ENCODE measurements at regions not wholly inside any gene's neighbourhood (a gene's known extent, or its start where the extent isn't known, plus 50 kb on each side); places are given as distances from the start of the nearest gene placed in this dataset.

DNA sequence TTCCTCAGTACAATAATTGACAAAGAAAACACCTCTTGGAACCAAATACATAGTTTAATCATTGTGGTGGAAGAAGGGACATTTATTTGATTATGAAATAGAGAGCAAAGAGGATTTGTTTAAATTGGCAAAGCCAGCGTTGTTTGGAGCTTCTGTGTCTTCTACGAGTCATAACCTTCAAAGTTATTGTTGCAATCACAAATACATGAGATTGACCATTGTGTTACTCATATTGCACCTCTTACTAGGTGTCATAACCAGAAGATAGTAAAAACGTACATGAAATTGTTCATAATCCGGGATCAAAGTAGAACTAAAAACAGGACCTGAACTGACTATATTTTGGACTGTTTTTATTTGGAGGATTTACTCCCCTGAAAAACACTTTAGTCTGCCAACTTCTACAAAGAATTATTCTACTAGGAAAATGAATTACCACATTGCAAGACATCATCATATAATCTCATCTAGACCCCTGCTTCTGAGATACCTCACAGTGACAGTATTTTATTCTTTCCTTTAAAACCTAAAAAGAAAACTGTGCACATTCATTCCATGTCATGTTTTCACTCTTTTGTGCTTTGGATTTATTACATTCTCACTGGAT is 151.7 kb upstream of the KLF7 start:
- no peak for DNase-seq (ENCODE audit: low read depth)
- H3K4me3 ChIP-seq (ENCODE audit: low read depth, low read length): no peak overlapping the region
- TF ChIP-seq, protein P1, sequence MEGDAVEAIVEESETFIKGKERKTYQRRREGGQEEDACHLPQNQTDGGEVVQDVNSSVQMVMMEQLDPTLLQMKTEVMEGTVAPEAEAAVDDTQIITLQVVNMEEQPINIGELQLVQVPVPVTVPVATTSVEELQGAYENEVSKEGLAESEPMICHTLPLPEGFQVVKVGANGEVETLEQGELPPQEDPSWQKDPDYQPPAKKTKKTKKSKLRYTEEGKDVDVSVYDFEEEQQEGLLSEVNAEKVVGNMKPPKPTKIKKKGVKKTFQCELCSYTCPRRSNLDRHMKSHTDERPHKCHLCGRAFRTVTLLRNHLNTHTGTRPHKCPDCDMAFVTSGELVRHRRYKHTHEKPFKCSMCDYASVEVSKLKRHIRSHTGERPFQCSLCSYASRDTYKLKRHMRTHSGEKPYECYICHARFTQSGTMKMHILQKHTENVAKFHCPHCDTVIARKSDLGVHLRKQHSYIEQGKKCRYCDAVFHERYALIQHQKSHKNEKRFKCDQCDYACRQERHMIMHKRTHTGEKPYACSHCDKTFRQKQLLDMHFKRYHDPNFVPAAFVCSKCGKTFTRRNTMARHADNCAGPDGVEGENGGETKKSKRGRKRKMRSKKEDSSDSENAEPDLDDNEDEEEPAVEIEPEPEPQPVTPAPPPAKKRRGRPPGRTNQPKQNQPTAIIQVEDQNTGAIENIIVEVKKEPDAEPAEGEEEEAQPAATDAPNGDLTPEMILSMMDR (IDR thresholded peaks at IDR 0.05; ENCODE audit: low read depth, low read length, missing control alignments): no peak

DNA sequence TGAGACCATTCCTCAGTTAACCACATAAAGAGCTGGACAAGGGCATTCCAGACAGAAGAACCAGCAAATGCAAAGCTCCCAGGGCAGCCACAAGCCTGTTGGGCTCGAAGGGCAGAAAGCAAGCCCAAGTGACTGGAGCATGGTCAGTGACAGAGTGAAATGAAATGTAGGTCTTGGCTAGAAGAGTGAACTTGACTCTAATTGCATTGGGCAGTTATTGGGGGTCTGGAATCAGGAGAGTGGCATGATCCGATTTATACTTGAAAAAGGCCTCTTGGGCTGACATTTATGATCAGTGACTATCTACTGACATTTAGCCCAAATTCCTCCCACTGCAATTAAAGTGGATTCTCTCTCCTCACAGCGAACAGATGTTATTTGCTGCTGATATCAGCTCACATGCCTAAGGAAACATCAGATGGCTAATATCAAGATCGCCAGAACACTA is 152.5 kb upstream of the KLF7 start:
- H3K4me3 ChIP-seq (ENCODE audit: low read depth, low read length): no peak overlapping the region
- no peak for DNase-seq (ENCODE audit: low read depth)
- TF ChIP-seq, protein P1 (IDR thresholded peaks at IDR 0.05; ENCODE audit: low read depth, low read length, missing control alignments): no peak

DNA sequence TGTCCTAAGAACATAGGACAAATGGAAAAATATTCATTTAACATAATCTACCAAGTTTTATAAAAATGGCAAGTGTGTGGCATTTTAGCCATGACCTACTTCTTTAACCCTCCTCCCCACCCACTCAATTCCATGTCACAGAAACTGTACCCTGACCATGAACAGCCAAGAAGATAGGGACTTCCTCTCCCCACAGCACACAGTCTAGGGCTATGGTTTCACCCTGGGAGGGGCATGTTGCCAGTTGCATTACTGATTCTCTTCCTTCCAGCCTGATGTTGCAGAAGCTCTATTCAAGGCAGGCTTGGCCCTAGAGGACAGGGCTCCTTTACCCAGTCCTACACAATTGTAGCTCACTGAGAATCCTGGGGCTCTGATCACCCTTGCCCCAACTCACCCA is 153.6 kb upstream of the KLF7 start:
- TF ChIP-seq, protein P1 (IDR thresholded peaks at IDR 0.05; ENCODE audit: low read depth, low read length, missing control alignments): no peak
- H3K4me3 ChIP-seq (ENCODE audit: low read depth, low read length): no peak overlapping the region
- DNase-seq (ENCODE audit: low read depth): no peak

DNA sequence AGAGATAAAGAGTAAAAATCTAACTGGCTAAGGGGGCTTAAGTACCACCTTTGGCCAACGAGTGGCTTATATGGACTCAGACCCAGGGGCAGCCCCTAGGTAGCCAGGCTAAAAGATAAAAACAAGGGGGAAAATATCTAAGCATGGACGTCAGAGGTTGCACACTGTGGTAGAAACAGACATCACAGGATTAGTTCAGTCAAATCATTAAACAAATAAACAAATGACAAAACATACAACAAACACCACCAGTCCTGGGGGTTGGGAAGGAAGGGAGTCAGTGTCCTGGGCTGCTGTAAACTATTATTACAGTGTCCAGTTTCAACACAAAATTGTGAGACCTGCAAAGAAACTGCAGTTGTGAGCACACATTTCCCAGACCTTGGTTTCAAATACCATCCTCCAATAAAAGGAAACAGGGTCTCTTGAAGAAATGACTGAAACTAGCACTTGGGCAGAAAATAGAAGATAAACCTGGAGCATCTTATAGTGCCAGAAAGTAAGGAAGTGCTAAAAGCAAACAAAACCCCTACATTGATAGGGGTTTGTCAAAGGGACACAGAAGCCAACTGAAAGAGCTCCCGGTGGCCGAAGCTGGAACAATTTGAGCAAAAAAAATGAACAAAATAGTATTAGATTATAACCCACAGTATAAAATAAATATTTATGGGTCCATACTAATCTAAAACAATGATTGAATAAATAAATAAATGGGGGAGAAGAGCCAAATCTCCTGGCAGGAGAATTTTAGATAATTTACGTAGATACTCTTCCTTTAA is 154.8 kb upstream of the KLF7 start:
- no peak for DNase-seq (ENCODE audit: low read depth)
- TF ChIP-seq, protein P1 (IDR thresholded peaks at IDR 0.05; ENCODE audit: low read depth, low read length, missing control alignments): no peak
- no peak overlapping the region for H3K4me3 ChIP-seq (ENCODE audit: low read depth, low read length)

DNA sequence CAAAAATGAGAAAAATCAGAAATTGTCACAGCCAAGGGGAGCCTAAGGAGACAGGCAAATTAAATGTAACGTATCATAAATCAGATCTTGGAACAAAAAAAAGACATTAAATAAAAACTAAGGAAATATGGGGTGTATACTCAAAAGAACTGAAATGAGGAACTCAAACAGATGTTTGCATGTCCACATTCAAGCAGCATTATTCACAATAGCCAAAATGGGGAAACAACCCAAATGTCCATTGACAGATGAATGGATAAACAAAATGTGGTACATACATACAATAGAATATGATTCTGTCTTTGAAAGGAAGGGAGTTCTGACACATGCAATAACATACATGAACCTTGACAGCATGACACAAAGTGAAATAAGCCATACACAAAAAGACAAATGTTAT is 155.8 kb upstream of the KLF7 start:
- DNase-seq (ENCODE audit: low read depth): no peak
- TF ChIP-seq, protein P1 (IDR thresholded peaks at IDR 0.05; ENCODE audit: low read depth, low read length, missing control alignments): no peak
- no peak overlapping the region for H3K4me3 ChIP-seq (ENCODE audit: low read depth, low read length)

DNA sequence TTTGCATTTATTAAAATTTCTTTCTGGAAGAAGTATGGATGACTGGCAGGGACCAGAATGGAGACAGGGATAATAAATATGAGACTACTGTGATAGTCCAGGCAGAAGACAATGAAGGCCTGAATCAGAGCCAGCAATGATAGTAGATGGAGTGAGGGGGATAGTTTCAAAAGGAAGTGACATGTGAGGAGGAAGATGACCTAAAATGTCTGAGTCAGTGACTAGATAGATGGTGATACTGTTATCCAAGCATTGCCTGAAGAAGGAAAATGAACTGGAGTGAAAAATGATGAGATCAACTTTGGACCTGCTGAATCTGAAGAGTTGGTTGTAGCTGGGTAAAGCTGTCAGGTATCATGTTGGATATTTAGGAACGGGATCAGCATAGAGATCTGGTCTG is 158.3 kb upstream of the KLF7 start:
- DNase-seq (ENCODE audit: low read depth): no peak
- TF ChIP-seq, protein P1 (IDR thresholded peaks at IDR 0.05; ENCODE audit: low read depth, low read length, missing control alignments): no peak
- no peak overlapping the region for H3K4me3 ChIP-seq (ENCODE audit: low read depth, low read length)

Measured in GM12864 (cell line).